K562 (cell line): ENCODE measurements at regions not wholly inside any gene's neighbourhood (a gene's known extent, or its start where the extent isn't known, plus 50 kb on each side); places are given as distances from the start of the nearest gene placed in this dataset.

Experiments used
- ATAC-seq: fragments of 200-7000 bp; cut with Tn5 transposase; 3 replicates; pipeline ENCODE4 v1.9.1; 2020; ENCODE audit warnings: moderate library complexity
- BruUV-seq: library from RNA; stranded (reverse); fragments of 400-500 nt; replicated peaks from 2 replicates; lab custom pipeline; 2021; lab: Mats Ljungman, UMichigan
- CTCF ChIA-PET: fragments of 300-600 bp; formaldehyde crosslinking; extraction: SDS; loops from one replicate; lab custom pipeline; 2021; ENCODE audit warnings: low intra/inter-chr PET ratio; lab: Yijun Ruan, JAX
- POLR2A ChIA-PET: fragments of 300-600, 350-650 bp; sonication (Branson Sonifier 250); formaldehyde crosslinking; extraction: SDS; loops from one replicate; lab custom pipeline; 2021; ENCODE audit warnings: antibody characterized with exemption, inconsistent platforms; lab: Yijun Ruan, JAX
- DNase-seq, 4 experiments: peaks; one replicate each; pipeline versions ENCODE4 v3.0.0 to v3.0.0-alpha.2; 2011 to 2018; ENCODE audit warnings: low spot score in 3 of 4, mixed read lengths in 3 of 4; ENCODE audit errors: extremely low read depth in 1 of 4
- FAIRE-seq: peaks from 2 replicates; lab custom pipeline; 2011; peaks lifted over from hg19 to GRCh38; lab: Jason Lieb, UNC
- H2AFZ ChIP-seq: 2 replicates; pipeline ENCODE4 v1.6.0; 2011; ENCODE audit warnings: low read depth, low read length, control low read depth, inconsistent platforms
- H3K27ac ChIP-seq: fragments of 200-600 bp; 3 replicates; pipeline ENCODE4 v1.8.0; 2011; ENCODE audit warnings: low read depth, mild to moderate bottlenecking, control low read depth, inconsistent platforms, low read length, moderate library complexity, mixed read lengths; ENCODE audit errors: extremely low read depth
- H3K27me3 ChIP-seq, 2 experiments: fragments of 300-600 bp in 1 of 2; 2 replicates in 1 of 2; 3 replicates in 1 of 2; pipeline versions ENCODE4 v1.6.0 to v1.8.0; 2011; ENCODE audit warnings: inconsistent platforms in 2 of 2, low read length in 2 of 2, mild to moderate bottlenecking in 1 of 2, mixed read lengths in 1 of 2, moderate library complexity in 1 of 2; ENCODE audit not compliant: control insufficient read depth in 2 of 2, insufficient read depth in 2 of 2
- H3K36me3 ChIP-seq: fragments of 300-600 bp; 3 replicates; pipeline ENCODE4 v1.8.0; 2011; ENCODE audit warnings: mild to moderate bottlenecking, low read length, inconsistent platforms; ENCODE audit not compliant: control insufficient read depth, insufficient read depth
- H3K4me1 ChIP-seq, 2 experiments: fragments of 200-600 bp in 1 of 2; replicated peaks in 1 of 2; 2 replicates in 1 of 2; 3 replicates in 1 of 2; pipeline versions ENCODE4 v1.5.1 to v1.8.0; 2011; ENCODE audit warnings: inconsistent platforms in 2 of 2, low read length in 2 of 2, mild to moderate bottlenecking in 1 of 2, mixed read lengths in 1 of 2, moderate library complexity in 1 of 2; ENCODE audit not compliant: control insufficient read depth in 2 of 2, insufficient read depth in 2 of 2
- H3K4me2 ChIP-seq: 2 replicates; pipeline ENCODE4 v1.6.1; 2011; ENCODE audit warnings: low read length, control low read depth, inconsistent platforms, mixed read lengths; ENCODE audit not compliant: insufficient read depth
- H3K4me3 ChIP-seq: fragments of 200-600 bp; sonication (generic), shearing (Covaris generic); 2 replicates; pipeline ENCODE4 v1.5.1; 2016; ENCODE audit warnings: control low read depth, inconsistent platforms
- H3K79me2 ChIP-seq: fragments of 200-600 bp; 3 replicates; pipeline ENCODE4 v1.8.0; 2011; ENCODE audit warnings: low read length, inconsistent platforms; ENCODE audit not compliant: control insufficient read depth, insufficient read depth
- H3K9ac ChIP-seq, 2 experiments: 2 replicates each; pipeline versions ENCODE4 v1.6.0 to v1.6.1; 2011; ENCODE audit warnings: low read depth in 2 of 2, low read length in 2 of 2, control low read depth in 1 of 2, inconsistent platforms in 1 of 2, mild to moderate bottlenecking in 1 of 2, mixed read lengths in 1 of 2; ENCODE audit not compliant: insufficient read depth in 1 of 2
- H3K9me1 ChIP-seq: one replicate; pipeline ENCODE4 v1.6.0; 2011; ENCODE audit warnings: inconsistent platforms, mild to moderate bottlenecking, low read length, moderate library complexity; ENCODE audit not compliant: control insufficient read depth, insufficient read depth
- H3K9me3 ChIP-seq: replicated peaks from 2 replicates; pipeline ENCODE4 v1.5.1; 2011; ENCODE audit warnings: low read depth, low read length, inconsistent platforms; ENCODE audit not compliant: control insufficient read depth, insufficient read depth
- H4K20me1 ChIP-seq: replicated peaks from 2 replicates; pipeline ENCODE4 v1.6.1; 2011; ENCODE audit warnings: low read length, inconsistent platforms, mixed read lengths; ENCODE audit not compliant: control insufficient read depth, insufficient read depth
- KLF6 ChIP-seq: fragments of 250-450 bp; sonication (Bioruptor Pico); IDR thresholded peaks from 2 replicates; pipeline ENCODE4 v1.4.0; 2020; ENCODE audit warnings: mild to moderate bottlenecking, moderate library complexity, borderline replicate concordance
- NFIC ChIP-seq: fragments of 450-650 bp; IDR thresholded peaks from 2 replicates; pipeline ENCODE4 v1.6.1; 2017; ENCODE audit warnings: mild to moderate bottlenecking, inconsistent platforms
- PHF20 ChIP-seq: fragments of 450-650 bp; IDR thresholded peaks from 2 replicates; pipeline ENCODE4 v1.6.1; 2018; ENCODE audit not compliant: partially characterized antibody
- PRMT5 ChIP-seq: sonication (generic); formaldehyde crosslinking; IDR thresholded peaks from 2 replicates; pipeline ENCODE4 v1.5.0; 2020; ENCODE audit warnings: missing genetic modification reagents
- SIX5 ChIP-seq, 2 experiments: IDR thresholded peaks; 2 replicates each; pipeline ENCODE4 v1.6.1; 2011; ENCODE audit warnings: low read length in 2 of 2, borderline replicate concordance in 1 of 2, low read depth in 1 of 2, mild to moderate bottlenecking in 1 of 2, moderate library complexity in 1 of 2; ENCODE audit not compliant: insufficient read depth in 1 of 2
- ZNF133 ChIP-seq: fragments of 250-450 bp; sonication (Bioruptor Pico); IDR thresholded peaks from 2 replicates; pipeline ENCODE4 v1.4.0; 2020; ENCODE audit warnings: mild to moderate bottlenecking
- ZNF165 ChIP-seq: fragments of 250-450 bp; sonication (Bioruptor Pico); IDR thresholded peaks from 2 replicates; pipeline ENCODE4 v1.4.0; 2020; ENCODE audit warnings: borderline replicate concordance
- ZNF232 ChIP-seq: sonication (generic); formaldehyde crosslinking; IDR thresholded peaks from 2 replicates; pipeline ENCODE4 v1.8.0; 2022; ENCODE audit warnings: mild to moderate bottlenecking, missing genetic modification reagents
- ZNF79 ChIP-seq: fragments of 250-450 bp; sonication (Bioruptor Pico); IDR thresholded peaks from 2 replicates; pipeline ENCODE4 v1.4.0; 2020; ENCODE audit warnings: low read depth, mild to moderate bottlenecking, moderate library complexity
- WGBS: fragments of 100-300 bp; shearing (Covaris generic); methylation state at CpG from one replicate; pipeline ENCODE4 v1.1.6; 2016; ENCODE audit warnings: low coverage, mixed read lengths; ENCODE audit not compliant: insufficient coverage; ENCODE audit errors: missing lambda C conversion rate; 5-methylcytosine and 5-hydroxymethylcytosine counted together
- in situ Hi-C: fragments of 300-500 bp; cut with MboI; formaldehyde crosslinking; loops from 4 replicates; pipeline ENCODE4 v1.15.0; 2018; ENCODE audit warnings: inconsistent platforms, mixed read lengths
- intact Hi-C: fragments of 100-400 bp; cut with micrococcal nuclease; formaldehyde crosslinking; loops from 2 replicates; pipeline ENCODE4 v1.14.2; 2022
- TF ChIP-seq, protein P1 (sequence below): fragments of 150-350 bp; conservative IDR thresholded peaks from 2 replicates; pipeline ENCODE4 v1.6.1; 2014; ENCODE audit warnings: low read length

- no peak for TF ChIP-seq NFIC
- TF ChIP-seq ZNF232 (CRISPR knock-in tag): no peak
- no peak for TF ChIP-seq ZNF165 (CRISPR knock-in tag)
- TF ChIP-seq ZNF133 (CRISPR knock-in tag): no peak
- TF ChIP-seq, protein P1, sequence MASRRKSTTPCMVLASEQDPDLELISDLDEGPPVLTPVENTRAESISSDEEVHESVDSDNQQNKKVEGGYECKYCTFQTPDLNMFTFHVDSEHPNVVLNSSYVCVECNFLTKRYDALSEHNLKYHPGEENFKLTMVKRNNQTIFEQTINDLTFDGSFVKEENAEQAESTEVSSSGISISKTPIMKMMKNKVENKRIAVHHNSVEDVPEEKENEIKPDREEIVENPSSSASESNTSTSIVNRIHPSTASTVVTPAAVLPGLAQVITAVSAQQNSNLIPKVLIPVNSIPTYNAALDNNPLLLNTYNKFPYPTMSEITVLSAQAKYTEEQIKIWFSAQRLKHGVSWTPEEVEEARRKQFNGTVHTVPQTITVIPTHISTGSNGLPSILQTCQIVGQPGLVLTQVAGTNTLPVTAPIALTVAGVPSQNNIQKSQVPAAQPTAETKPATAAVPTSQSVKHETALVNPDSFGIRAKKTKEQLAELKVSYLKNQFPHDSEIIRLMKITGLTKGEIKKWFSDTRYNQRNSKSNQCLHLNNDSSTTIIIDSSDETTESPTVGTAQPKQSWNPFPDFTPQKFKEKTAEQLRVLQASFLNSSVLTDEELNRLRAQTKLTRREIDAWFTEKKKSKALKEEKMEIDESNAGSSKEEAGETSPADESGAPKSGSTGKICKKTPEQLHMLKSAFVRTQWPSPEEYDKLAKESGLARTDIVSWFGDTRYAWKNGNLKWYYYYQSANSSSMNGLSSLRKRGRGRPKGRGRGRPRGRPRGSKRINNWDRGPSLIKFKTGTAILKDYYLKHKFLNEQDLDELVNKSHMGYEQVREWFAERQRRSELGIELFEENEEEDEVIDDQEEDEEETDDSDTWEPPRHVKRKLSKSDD: no peak
- TF ChIP-seq PHF20: no peak
These were observed 420.0 kb downstream of the GADD45G start (continued) for GRCh38 chr9:90024823-90025222.

- Histone ChIP-seq H3K4me2 (no peak overlapping the region), H3K4me1 (no peaks in the 10 kb centered on the region), H2AFZ (no peak overlapping the region), H3K27me3 (no peaks in the 10 kb centered on the region), H3K9me3 (no peaks in the 10 kb centered on the region), H3K9me1 (no peaks in the 10 kb centered on the region), H3K4me3 (no peak overlapping the region), H4K20me1 (no peaks in the 10 kb centered on the region), H3K79me2 (no peaks in the 10 kb centered on the region), H3K27ac (no peak overlapping the region), H3K9ac (no peak overlapping the region), H3K36me3 (no peaks in the 10 kb centered on the region)
- no peak for FAIRE-seq
- 7% methylated on average over 3 of the region's 3 CpGs for WGBS
- no peak for DNase-seq
- no TSS peak for BruUV-seq
- ChIA-PET POLR2A (no interaction called here), CTCF (no interaction called here)
- ATAC-seq: no peak
- in situ Hi-C loops: no loop called here
- intact Hi-C loops: no loop called here
- no peak for TF ChIP-seq PRMT5 (CRISPR knock-in tag)
- TF ChIP-seq ZNF79: no peak
- no peak for TF ChIP-seq SIX5 (IDR thresholded peaks at IDR 0.05; ENCODE audit: borderline replicate concordance in 1 of 2, insufficient read depth in 1 of 2, low read depth in 1 of 2, low read length in 2 of 2)
- no peak for TF ChIP-seq KLF6 (CRISPR knock-in tag)
These were observed 421.0 kb downstream of the GADD45G start for GRCh38 chr9:90025816-90026215.
